ENCODE measurements at regions not wholly inside any gene's neighbourhood (a gene's known extent, or its start where the extent isn't known, plus 50 kb on each side); places are given as distances from the start of the nearest gene placed in this dataset.

DNA sequence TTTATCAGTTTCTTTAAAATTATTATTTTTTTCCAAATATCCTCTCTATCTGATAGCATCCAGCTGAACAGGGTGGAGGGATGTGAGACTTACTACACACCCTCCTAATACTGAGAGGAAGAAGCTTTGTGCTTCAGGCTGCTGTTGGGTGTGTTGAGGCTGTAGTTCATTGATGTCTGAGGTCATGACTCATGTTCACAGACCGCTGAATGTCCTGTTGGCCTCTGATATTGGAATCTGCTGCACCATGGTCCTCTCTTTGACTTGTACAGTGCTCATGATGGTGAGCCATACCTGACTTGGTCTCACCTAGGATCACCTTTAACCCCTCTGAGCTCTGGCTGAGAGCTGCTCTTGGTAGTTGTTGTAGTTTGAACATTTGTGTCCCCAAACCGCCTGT, 302.9 kb downstream of the SATB1 start:
- TF ChIP-seq EGR1 (IDR thresholded peaks at IDR 0.05; ENCODE audit: borderline replicate concordance, low read depth, low read length): no peak
- TF ChIP-seq POLR2A (IDR thresholded peaks at IDR 0.05; ENCODE audit: control extremely low read depth in 1 of 2, low read depth in 2 of 2, low read length in 2 of 2): no peak
- TF ChIP-seq EP300 (IDR thresholded peaks at IDR 0.05; ENCODE audit: borderline replicate concordance in 1 of 2, low read depth in 2 of 2, low read length in 2 of 2): no peak
- no peak for TF ChIP-seq TCF12 (IDR thresholded peaks at IDR 0.05; ENCODE audit: low read depth, low read length)
- TF ChIP-seq, protein P1, sequence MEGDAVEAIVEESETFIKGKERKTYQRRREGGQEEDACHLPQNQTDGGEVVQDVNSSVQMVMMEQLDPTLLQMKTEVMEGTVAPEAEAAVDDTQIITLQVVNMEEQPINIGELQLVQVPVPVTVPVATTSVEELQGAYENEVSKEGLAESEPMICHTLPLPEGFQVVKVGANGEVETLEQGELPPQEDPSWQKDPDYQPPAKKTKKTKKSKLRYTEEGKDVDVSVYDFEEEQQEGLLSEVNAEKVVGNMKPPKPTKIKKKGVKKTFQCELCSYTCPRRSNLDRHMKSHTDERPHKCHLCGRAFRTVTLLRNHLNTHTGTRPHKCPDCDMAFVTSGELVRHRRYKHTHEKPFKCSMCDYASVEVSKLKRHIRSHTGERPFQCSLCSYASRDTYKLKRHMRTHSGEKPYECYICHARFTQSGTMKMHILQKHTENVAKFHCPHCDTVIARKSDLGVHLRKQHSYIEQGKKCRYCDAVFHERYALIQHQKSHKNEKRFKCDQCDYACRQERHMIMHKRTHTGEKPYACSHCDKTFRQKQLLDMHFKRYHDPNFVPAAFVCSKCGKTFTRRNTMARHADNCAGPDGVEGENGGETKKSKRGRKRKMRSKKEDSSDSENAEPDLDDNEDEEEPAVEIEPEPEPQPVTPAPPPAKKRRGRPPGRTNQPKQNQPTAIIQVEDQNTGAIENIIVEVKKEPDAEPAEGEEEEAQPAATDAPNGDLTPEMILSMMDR (IDR thresholded peaks at IDR 0.05; ENCODE audit: control extremely low read depth in 1 of 3, insufficient read depth in 1 of 3, low read depth in 1 of 3, low read length in 3 of 3): no peak
- TF ChIP-seq YY1 (IDR thresholded peaks at IDR 0.05; ENCODE audit: low read depth, low read length): no peak
- TF ChIP-seq PHF8 (conservative IDR thresholded peaks at IDR 0.05; ENCODE audit: low read depth, low read length): no peak
- TF ChIP-seq SUZ12 (IDR thresholded peaks at IDR 0.05; ENCODE audit: low read length): no peak
- TF ChIP-seq BCL11A (IDR thresholded peaks at IDR 0.05; ENCODE audit: low read depth in 2 of 2, low read length in 2 of 2): no peak
- TF ChIP-seq, protein P2, sequence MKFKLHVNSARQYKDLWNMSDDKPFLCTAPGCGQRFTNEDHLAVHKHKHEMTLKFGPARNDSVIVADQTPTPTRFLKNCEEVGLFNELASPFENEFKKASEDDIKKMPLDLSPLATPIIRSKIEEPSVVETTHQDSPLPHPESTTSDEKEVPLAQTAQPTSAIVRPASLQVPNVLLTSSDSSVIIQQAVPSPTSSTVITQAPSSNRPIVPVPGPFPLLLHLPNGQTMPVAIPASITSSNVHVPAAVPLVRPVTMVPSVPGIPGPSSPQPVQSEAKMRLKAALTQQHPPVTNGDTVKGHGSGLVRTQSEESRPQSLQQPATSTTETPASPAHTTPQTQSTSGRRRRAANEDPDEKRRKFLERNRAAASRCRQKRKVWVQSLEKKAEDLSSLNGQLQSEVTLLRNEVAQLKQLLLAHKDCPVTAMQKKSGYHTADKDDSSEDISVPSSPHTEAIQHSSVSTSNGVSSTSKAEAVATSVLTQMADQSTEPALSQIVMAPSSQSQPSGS (IDR thresholded peaks at IDR 0.05; ENCODE audit: low read length): no peak
- no peak for TF ChIP-seq CEBPB (IDR thresholded peaks at IDR 0.05; ENCODE audit: low read depth, low read length)
- TF ChIP-seq, protein P3, sequence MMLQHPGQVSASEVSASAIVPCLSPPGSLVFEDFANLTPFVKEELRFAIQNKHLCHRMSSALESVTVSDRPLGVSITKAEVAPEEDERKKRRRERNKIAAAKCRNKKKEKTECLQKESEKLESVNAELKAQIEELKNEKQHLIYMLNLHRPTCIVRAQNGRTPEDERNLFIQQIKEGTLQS (IDR thresholded peaks at IDR 0.05; ENCODE audit: insufficient read depth, low read depth, low read length): no peak
- TF ChIP-seq RFX5 (IDR thresholded peaks at IDR 0.05; ENCODE audit: borderline replicate concordance, low read depth, low read length): no peak

All from H1 (cell line).